Esophagus squamous epithelium (tissue), 4 donors: ENCODE measurements at regions not wholly inside any gene's neighbourhood (a gene's known extent, or its start where the extent isn't known, plus 50 kb on each side); places are given as distances from the start of the nearest gene placed in this dataset.

Experiments
- POLR2A ChIP-seq, 4 donors: fragments of 450-650 bp; IDR thresholded peaks; one replicate each; pipeline ENCODE4 v1.6.1; 2017; ENCODE audit warnings: antibody characterized with exemption in 4 of 4, mild to moderate bottlenecking in 4 of 4, moderate library complexity in 3 of 4
- TF ChIP-seq, protein P1 (sequence below), 6 experiments: fragments of 450-650 bp in 4 of 6; fragments of 200-600 bp in 2 of 6; sonication (generic) in 2 of 6; IDR thresholded peaks; one replicate each; pipeline ENCODE4 v1.5.1; 2016 to 2019; ENCODE audit warnings: antibody characterized with exemption in 6 of 6, mild to moderate bottlenecking in 4 of 6, moderate library complexity in 4 of 6

- TF ChIP-seq, protein P1, sequence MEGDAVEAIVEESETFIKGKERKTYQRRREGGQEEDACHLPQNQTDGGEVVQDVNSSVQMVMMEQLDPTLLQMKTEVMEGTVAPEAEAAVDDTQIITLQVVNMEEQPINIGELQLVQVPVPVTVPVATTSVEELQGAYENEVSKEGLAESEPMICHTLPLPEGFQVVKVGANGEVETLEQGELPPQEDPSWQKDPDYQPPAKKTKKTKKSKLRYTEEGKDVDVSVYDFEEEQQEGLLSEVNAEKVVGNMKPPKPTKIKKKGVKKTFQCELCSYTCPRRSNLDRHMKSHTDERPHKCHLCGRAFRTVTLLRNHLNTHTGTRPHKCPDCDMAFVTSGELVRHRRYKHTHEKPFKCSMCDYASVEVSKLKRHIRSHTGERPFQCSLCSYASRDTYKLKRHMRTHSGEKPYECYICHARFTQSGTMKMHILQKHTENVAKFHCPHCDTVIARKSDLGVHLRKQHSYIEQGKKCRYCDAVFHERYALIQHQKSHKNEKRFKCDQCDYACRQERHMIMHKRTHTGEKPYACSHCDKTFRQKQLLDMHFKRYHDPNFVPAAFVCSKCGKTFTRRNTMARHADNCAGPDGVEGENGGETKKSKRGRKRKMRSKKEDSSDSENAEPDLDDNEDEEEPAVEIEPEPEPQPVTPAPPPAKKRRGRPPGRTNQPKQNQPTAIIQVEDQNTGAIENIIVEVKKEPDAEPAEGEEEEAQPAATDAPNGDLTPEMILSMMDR (IDR thresholded peaks at IDR 0.05) = no peak
- no peak for TF ChIP-seq POLR2A (IDR thresholded peaks at IDR 0.05)
Observed at GRCh38 chr3:187943677-187944389, 198.6 kb upstream of the BCL6 start.
